ENCODE measurements at regions not wholly inside any gene's neighbourhood (a gene's known extent, or its start where the extent isn't known, plus 50 kb on each side); places are given as distances from the start of the nearest gene placed in this dataset.

GRCh38 chrX:78493180-78493579 is 165.8 kb upstream of the CYSLTR1 start:
- TF ChIP-seq CTCF (IDR thresholded peaks at IDR 0.05; ENCODE audit: low read depth, low read length, poor library complexity, severe bottlenecking) (no peak), EZH2phosphoT487 (IDR thresholded peaks at IDR 0.05; ENCODE audit: borderline replicate concordance, low read length) (no peak)

Measured in DOHH2 (cell line).